ENCODE measurements at regions not wholly inside any gene's neighbourhood (a gene's known extent, or its start where the extent isn't known, plus 50 kb on each side); places are given as distances from the start of the nearest gene placed in this dataset.

DNA sequence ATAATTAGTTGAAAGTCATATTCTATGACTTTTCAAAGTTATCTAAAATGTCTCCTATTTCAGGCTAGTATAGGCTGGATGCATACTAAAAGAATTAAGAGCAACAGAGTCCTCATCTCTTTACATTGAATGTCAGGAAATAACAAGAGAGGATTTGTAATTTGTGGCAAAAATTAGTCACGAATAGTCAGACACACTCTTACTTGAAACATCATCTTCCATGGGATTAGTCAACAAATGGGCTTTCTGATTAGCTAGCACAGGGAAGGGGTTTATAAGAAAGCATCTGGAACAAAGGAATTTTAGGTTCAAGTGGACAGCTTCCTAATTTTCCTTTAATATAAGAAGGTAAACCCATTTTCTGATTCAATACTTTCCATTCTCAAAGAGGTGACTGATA is 330.3 kb upstream of the MEX3C start:
- H4K20me1 ChIP-seq (ENCODE audit: control insufficient read depth, insufficient read depth, insufficient read length) = no peaks in the 10 kb centered on the region
- H3K23ac ChIP-seq (ENCODE audit: insufficient read length, low read depth, low read length) = no peak overlapping the region
- no peaks in the 10 kb centered on the region for H3K27me3 ChIP-seq (ENCODE audit: insufficient read depth, low read length)
- DNase-seq = no peak
- no peak overlapping the region for H3K4ac ChIP-seq (ENCODE audit: low read depth, low read length)
- no peaks in the 10 kb centered on the region for H3K9me3 ChIP-seq (ENCODE audit: control insufficient read depth, low read depth, low read length)
- no peak overlapping the region for H4K8ac ChIP-seq (replicated peaks; ENCODE audit: insufficient read length, low read depth, low read length)
- Mint-ChIP-seq H3K27ac (no peak overlapping the region), H3K27me3 (ENCODE audit: low read depth) (no peaks in the 10 kb centered on the region), H3K4me1 (peaks cover 20% of the 10 kb centered on the region in 2 experiments), H3K4me3 (no peak overlapping the region), H3K36me3 (ENCODE audit: insufficient read depth in 1 of 3, low read depth in 3 of 3) (no peaks in the 10 kb centered on the region), H3K9me3 (peaks cover 0 to under 1% of the 10 kb centered on the region in 2 experiments; a peak in 1 of 5 replicates)
- TF ChIP-seq, protein P1, sequence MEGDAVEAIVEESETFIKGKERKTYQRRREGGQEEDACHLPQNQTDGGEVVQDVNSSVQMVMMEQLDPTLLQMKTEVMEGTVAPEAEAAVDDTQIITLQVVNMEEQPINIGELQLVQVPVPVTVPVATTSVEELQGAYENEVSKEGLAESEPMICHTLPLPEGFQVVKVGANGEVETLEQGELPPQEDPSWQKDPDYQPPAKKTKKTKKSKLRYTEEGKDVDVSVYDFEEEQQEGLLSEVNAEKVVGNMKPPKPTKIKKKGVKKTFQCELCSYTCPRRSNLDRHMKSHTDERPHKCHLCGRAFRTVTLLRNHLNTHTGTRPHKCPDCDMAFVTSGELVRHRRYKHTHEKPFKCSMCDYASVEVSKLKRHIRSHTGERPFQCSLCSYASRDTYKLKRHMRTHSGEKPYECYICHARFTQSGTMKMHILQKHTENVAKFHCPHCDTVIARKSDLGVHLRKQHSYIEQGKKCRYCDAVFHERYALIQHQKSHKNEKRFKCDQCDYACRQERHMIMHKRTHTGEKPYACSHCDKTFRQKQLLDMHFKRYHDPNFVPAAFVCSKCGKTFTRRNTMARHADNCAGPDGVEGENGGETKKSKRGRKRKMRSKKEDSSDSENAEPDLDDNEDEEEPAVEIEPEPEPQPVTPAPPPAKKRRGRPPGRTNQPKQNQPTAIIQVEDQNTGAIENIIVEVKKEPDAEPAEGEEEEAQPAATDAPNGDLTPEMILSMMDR (conservative IDR thresholded peaks at IDR 0.05) = no peak
- H3K4me2 ChIP-seq (ENCODE audit: insufficient read depth, insufficient read length, low read length) = no peak overlapping the region
- no peak overlapping the region for H3K14ac ChIP-seq (ENCODE audit: insufficient read depth, low read length)
- no peak overlapping the region for H4K5ac ChIP-seq (ENCODE audit: insufficient read length, low read depth, low read length)
- H2AFZ ChIP-seq (ENCODE audit: low read length) = no peak overlapping the region
- no peak overlapping the region for H4K91ac ChIP-seq (ENCODE audit: insufficient read length, low read depth, low read length)
- H3K79me1 ChIP-seq (ENCODE audit: insufficient read depth, low read depth, low read length, poor library complexity, severe bottlenecking) = no peaks in the 10 kb centered on the region
- no peak overlapping the region for H2AK5ac ChIP-seq (ENCODE audit: insufficient read length, low read length)
- H3K18ac ChIP-seq (ENCODE audit: insufficient read length, low read depth, low read length) = no peak overlapping the region
- no CpG with 5 or more reads among the region's 1 CpG for WGBS (ENCODE audit: extremely low coverage, insufficient read length, low lambda C conversion rate)
- no peak overlapping the region for H3T11ph ChIP-seq (ENCODE audit: low read length)
- H2BK15ac ChIP-seq (ENCODE audit: low read depth, low read length) = no peak overlapping the region
- no peak overlapping the region for H3K9ac ChIP-seq (ENCODE audit: extremely low read depth, insufficient read length, low read length)
- no peaks in the 10 kb centered on the region for H3K79me2 ChIP-seq (ENCODE audit: insufficient read depth, low read length)
- H2BK20ac ChIP-seq (ENCODE audit: low read depth, low read length, poor library complexity, severe bottlenecking) = no peak overlapping the region
- H2BK12ac ChIP-seq (ENCODE audit: insufficient read length, low read depth, low read length) = no peak overlapping the region
- no peak overlapping the region for H2BK120ac ChIP-seq (ENCODE audit: low read depth, low read length, poor library complexity, severe bottlenecking)
- H3K56ac ChIP-seq (ENCODE audit: insufficient read length, low read depth, low read length) = no peak overlapping the region
- no peak overlapping the region for H2BK5ac ChIP-seq (ENCODE audit: insufficient read length, low read length)
- H3K27ac ChIP-seq (ENCODE audit: insufficient read length, low read depth, low read length) = no peak overlapping the region
- peaks cover 9% of the 10 kb centered on the region; the same call in 1 of the 2 replicates for H3K4me1 ChIP-seq (ENCODE audit: insufficient read depth, low read length)
- no peaks in the 10 kb centered on the region for H3K23me2 ChIP-seq (ENCODE audit: insufficient read length, low read depth, low read length, poor library complexity, severe bottlenecking)
